ENCODE measurements at regions not wholly inside any gene's neighbourhood (a gene's known extent, or its start where the extent isn't known, plus 50 kb on each side); places are given as distances from the start of the nearest gene placed in this dataset.

DNA sequence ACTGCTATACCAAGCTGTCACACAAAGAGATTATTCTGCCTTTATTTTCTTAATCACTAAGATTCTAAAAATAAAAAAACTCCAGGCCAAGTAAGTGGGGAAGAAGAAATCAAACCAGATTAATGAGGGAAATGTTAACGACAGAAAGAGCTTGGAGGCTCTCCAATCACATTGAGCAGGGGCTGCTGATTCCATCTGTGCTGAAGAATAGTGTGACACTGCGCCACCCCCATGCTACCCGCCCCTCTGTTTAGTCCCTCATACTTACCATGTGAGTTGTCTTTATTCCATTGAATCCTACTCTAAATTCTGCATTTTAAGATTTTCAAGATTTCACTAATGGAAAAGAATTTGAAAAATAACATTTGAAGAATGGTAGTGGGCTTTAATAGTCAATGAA is 998.0 kb upstream of the CDH2 start:
- no peaks in the 10 kb centered on the region for H3K4me1 Mint-ChIP-seq
- no peak overlapping the region for H3K27ac Mint-ChIP-seq
- H3K4me3 Mint-ChIP-seq = no peak overlapping the region
- H3K27me3 Mint-ChIP-seq = no peaks in the 10 kb centered on the region
- no peaks in the 10 kb centered on the region for H3K36me3 Mint-ChIP-seq
- peaks cover 0 to 6% of the 10 kb centered on the region in 2 donors for H3K9me3 Mint-ChIP-seq
- DNase-seq = no peak
- no peak for ATAC-seq (replicated peaks)

DNA sequence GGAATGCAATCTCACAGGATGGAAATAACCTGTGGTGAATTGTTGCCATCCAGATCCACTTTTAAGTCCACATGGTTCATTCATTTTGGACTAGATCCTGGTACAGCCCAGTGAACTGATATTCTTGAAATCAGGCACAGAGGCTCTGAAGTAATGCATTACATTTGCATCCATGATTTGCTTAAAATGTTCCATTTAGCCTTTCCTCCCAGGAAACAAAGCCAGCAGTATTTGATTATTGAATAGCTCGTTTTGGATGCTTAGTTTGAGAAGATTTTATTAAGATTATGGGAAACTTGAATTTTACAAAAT is 995.8 kb upstream of the CDH2 start:
- Mint-ChIP-seq H3K9me3 (peaks cover 6 to 7% of the 10 kb centered on the region in 2 donors), H3K36me3 (no peaks in the 10 kb centered on the region), H3K4me3 (no peak overlapping the region), H3K27me3 (no peaks in the 10 kb centered on the region), H3K4me1 (no peaks in the 10 kb centered on the region), H3K27ac (no peak overlapping the region)
- DNase-seq (no peak), ATAC-seq (replicated peaks) (no peak)

DNA sequence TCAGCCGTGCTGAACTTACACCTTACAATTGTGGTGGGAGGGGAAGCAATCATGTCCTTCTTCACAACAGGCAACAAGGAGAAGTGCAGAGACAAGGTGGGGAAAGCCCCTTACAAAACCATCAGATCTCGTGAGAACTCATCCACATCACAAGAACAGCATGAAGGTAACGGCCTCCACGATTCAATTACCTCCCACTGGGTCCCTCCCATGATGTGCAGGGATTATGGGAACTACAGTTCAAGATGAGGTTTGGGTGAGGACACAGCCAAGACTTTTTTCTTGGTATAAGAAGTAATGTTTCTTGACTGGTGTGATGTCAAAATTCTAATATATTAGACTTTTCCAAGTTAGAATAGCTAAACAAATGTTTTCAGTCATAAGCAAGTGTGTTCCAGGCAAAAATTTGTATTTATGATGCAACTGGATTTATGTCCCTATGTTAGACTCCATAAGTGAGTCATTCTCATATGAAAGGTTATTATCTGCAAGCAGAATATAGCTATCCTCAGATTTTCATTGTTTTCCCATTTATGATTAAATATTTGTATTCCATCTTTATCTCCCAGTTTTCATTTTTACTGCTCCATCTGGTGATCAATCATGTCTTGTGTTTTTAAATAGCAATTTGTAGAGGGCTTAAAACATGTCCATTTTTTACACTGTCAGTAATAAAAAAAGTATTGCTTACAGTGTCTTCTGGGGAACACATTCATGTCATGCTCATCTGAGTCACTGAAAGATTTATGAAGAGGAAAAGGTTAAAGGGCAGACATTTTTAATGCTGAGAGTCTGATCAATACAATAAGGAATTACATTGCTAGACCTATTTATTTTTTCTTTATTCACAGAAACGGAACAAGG is 995.2 kb upstream of the CDH2 start:
- no peak for ATAC-seq (replicated peaks)
- Mint-ChIP-seq H3K4me1 (no peaks in the 10 kb centered on the region), H3K27ac (no peak overlapping the region), H3K4me3 (no peak overlapping the region), H3K27me3 (no peaks in the 10 kb centered on the region), H3K36me3 (no peaks in the 10 kb centered on the region), H3K9me3 (peaks cover 6 to 8% of the 10 kb centered on the region in 2 donors)
- DNase-seq = no peak

DNA sequence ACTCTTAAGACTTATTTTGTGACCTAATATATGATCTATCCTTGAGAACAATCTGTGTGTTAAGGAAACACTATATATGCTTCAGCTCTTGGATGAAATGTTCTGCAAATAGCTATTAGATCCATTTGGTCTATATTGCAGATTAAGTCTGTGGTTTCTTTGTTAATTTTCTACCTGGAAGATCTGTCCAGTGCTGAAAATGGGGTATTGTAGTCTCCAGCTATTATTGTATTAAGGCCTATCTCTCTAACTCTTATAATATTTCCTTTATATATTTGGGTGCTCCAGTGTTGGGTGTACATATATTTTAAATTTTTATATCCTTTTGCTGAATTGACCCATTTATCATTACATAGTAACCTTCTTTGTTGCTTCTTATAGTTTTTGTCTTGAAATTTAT is 992.7 kb upstream of the CDH2 start:
- H3K27ac Mint-ChIP-seq = no peak overlapping the region
- no peaks in the 10 kb centered on the region for H3K36me3 Mint-ChIP-seq
- DNase-seq (no peak), ATAC-seq (replicated peaks) (no peak)
- no peaks in the 10 kb centered on the region for H3K4me1 Mint-ChIP-seq
- H3K27me3 Mint-ChIP-seq = no peaks in the 10 kb centered on the region
- peaks cover 6 to 9% of the 10 kb centered on the region in 2 donors for H3K9me3 Mint-ChIP-seq
- no peak overlapping the region for H3K4me3 Mint-ChIP-seq

DNA sequence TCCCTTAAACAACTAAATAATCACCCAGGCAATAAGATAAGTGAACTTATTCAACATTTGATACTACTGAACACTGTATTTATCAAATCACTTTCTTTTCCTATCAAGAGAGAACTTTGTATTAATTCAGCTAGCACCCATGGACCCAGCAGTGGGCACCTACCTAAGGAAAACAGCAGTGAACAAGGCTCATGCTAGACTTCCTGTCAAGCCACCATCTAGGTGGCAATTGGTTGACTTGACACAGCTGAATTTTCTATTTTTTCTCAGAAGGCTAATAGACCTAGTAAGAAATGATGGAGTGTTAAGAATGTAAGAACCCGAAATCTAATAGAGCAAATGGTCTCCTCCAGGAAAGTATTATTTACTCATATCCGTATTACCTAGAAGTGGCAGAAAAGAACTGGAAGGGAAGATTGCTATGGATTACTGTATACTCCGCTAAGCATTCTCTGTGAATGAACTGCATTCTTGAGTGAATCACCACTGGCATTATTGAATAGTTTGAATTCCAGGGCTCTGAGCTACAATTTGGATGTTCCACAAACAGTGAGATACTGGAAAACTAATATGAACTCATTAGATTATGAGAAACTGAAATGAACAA is 988.2 kb upstream of the CDH2 start:
- no peak overlapping the region for H3K27ac Mint-ChIP-seq
- H3K36me3 Mint-ChIP-seq = no peaks in the 10 kb centered on the region
- H3K4me1 Mint-ChIP-seq = no peaks in the 10 kb centered on the region
- DNase-seq (no peak), ATAC-seq (replicated peaks) (no peak)
- H3K4me3 Mint-ChIP-seq = no peak overlapping the region
- peaks cover 6 to 8% of the 10 kb centered on the region in 2 donors for H3K9me3 Mint-ChIP-seq
- H3K27me3 Mint-ChIP-seq = no peaks in the 10 kb centered on the region

DNA sequence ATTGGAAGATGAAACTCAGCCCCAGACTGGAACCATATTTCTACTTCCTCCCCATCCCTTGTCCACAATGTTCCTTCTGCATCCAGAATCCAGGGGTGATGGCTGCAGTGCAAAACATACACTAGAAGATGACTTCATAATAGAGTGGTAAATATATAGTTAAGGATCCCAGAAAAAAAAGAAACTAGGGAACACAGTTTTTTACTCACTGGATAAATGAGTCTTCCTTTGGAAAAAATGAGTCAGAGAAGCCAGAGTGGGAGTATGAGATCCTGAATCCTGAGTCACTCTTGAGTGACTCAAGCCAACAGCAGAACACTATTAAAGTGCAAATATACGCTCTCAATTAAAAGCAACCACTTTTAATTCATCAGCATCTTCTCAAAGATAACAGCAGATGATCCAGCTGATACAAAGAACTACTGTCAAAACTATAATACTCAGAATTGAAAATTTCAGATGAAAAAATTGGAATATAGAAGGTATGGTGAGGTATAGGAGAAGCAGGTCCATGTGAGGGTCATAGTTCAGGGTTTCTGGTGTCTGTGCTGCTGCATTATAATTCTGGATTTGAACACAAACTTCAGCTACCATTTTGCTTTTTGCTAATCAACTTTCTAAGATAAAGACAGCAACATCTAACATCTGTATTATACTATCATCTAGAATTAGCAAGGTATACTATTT is 987.2 kb upstream of the CDH2 start:
- H3K36me3 Mint-ChIP-seq = no peaks in the 10 kb centered on the region
- peaks cover 6% of the 10 kb centered on the region in 2 donors for H3K9me3 Mint-ChIP-seq

DNA sequence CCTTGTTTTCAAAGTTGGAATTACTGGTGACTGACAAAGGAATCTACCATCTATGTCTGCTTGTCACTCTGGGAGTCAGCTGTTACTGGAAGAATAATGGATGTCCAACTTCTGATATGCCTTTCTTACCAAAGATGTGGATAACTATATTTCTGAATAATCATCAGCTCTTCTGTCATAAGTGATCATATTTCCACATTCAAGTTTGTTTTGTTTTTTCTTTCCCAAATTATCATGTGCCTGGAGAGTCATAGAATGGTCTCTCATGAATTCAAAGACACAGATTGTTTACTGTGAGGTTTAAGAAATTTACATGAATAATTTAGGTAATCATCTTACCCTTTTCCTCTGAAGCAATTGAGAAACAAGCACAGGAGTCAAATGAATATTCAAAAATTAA is 986.7 kb upstream of the CDH2 start:
- no peaks in the 10 kb centered on the region for H3K27me3 Mint-ChIP-seq
- ATAC-seq (replicated peaks) (no peak), DNase-seq (no peak)
- H3K4me1 Mint-ChIP-seq = no peaks in the 10 kb centered on the region
- H3K27ac Mint-ChIP-seq = no peak overlapping the region
- no peak overlapping the region for H3K4me3 Mint-ChIP-seq
- peaks cover 2 to 5% of the 10 kb centered on the region in 2 donors for H3K9me3 Mint-ChIP-seq
- H3K36me3 Mint-ChIP-seq = no peaks in the 10 kb centered on the region

More for the DNA sequence above, 987.2 kb upstream of the CDH2 start:
- Mint-ChIP-seq H3K27ac (no peak overlapping the region), H3K27me3 (no peaks in the 10 kb centered on the region), H3K4me3 (no peak overlapping the region), H3K4me1 (no peaks in the 10 kb centered on the region)
- no peak for ATAC-seq (replicated peaks)
- DNase-seq = no peak

DNA sequence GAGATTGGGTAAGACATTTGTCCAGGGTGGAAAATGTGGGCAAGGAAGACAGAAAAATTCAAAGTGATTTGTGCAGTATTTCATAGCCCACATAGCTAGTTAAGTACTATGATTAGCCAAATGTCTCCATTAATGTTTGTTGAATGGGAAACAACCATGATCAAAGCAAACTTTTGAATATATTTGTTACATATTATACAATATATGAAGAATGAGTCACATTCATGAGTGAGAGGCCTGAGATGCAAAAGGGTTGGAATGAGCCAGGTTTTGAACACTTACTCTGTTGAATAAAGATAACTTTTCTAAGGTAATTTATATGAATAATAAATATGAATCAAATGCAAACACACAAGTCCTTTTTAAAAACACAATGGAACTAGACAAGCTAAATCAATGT is 984.5 kb upstream of the CDH2 start:
- Mint-ChIP-seq H3K4me3 (no peak overlapping the region), H3K27me3 (no peaks in the 10 kb centered on the region), H3K36me3 (no peaks in the 10 kb centered on the region), H3K27ac (no peak overlapping the region), H3K9me3 (peaks cover 0 to 1% of the 10 kb centered on the region in 2 donors), H3K4me1 (no peaks in the 10 kb centered on the region)
- DNase-seq (no peak), ATAC-seq (replicated peaks) (no peak)

DNA sequence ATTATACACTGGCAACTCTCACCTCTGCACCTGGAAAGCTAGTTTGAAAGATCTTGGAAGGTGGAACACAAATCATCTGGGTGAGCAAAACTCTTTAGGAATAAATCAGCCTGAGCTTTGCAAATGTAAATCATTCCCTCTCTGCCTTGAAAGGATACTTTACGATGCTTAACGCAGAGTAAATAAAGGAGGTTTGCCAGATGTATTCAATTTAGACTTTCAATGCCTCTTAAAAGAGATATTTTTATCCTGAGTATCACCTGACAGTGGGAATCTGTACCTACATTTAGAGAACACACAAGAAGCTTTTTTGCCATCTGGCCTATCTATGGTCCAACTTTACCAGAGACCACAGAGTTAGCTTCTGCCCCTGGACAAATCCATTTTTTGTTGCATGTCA is 983.2 kb upstream of the CDH2 start:
- Mint-ChIP-seq H3K27me3 (no peaks in the 10 kb centered on the region), H3K9me3 (peaks cover 0 to 1% of the 10 kb centered on the region in 2 donors), H3K4me1 (no peaks in the 10 kb centered on the region), H3K27ac (no peak overlapping the region), H3K36me3 (no peaks in the 10 kb centered on the region), H3K4me3 (no peak overlapping the region)
- DNase-seq (no peak), ATAC-seq (replicated peaks) (no peak)

DNA sequence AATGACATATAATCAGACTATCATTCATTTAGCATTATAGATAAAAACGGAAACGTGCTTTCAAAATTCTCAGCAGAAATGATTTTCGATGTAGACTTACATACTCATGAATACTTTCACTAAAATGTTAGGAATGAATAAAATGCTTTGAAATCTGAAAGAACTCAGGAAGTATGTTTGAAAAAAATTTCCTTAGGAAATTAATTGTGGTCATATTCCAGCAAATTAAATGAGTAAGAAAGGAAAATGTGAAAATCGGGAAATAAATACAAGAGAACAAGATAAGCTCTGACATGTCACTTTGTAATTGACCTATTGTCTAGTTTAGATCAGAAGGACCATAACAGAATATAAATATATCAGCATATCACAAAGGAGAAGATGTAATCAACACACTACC is 981.0 kb upstream of the CDH2 start:
- H3K9me3 Mint-ChIP-seq = peaks cover 0 to 3% of the 10 kb centered on the region in 2 donors
- H3K27me3 Mint-ChIP-seq = no peaks in the 10 kb centered on the region
- H3K36me3 Mint-ChIP-seq = no peaks in the 10 kb centered on the region
- DNase-seq (no peak), ATAC-seq (replicated peaks) (no peak)
- H3K27ac Mint-ChIP-seq = no peak overlapping the region
- no peak overlapping the region for H3K4me3 Mint-ChIP-seq
- no peaks in the 10 kb centered on the region for H3K4me1 Mint-ChIP-seq

DNA sequence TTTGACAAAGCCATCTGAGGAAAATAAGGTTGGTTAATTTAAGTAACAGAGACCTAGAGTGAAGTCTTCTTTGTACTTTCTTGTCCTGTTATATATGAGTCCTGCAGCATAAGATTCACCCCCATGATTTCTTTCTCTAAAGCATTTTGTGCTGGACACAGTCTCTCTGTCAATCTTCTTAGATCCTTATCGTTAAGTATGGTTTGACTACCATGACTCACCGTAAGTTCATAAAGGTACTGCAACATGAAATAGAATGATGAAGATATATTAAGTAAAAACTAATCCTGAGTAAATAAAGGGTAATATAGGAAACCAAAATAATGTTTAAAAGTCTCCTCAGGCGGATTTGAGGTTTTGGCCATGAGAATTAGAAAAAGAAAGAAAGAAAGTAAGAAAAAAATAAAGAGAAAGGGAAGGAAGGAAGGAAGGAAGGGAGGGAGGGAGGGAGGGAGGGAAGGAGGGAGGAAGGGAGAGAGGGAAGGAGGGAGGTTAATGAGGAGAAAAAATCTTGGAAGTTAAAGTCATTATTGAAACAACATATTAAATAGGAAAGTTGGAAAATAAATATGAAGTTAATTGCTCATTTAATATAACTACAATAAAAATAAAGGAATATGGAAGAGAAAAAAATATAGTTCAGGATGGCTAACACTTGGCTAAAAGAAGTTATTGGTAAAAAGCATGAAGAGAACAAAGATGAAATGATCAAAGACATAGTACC is 980.3 kb upstream of the CDH2 start:
- H3K4me1 Mint-ChIP-seq = no peaks in the 10 kb centered on the region
- ATAC-seq (replicated peaks) = no peak
- DNase-seq = no peak
- no peaks in the 10 kb centered on the region for H3K36me3 Mint-ChIP-seq
- H3K27me3 Mint-ChIP-seq = no peaks in the 10 kb centered on the region
- no peak overlapping the region for H3K4me3 Mint-ChIP-seq
- peaks cover 0 to 5% of the 10 kb centered on the region in 2 donors for H3K9me3 Mint-ChIP-seq
- no peak overlapping the region for H3K27ac Mint-ChIP-seq

DNA sequence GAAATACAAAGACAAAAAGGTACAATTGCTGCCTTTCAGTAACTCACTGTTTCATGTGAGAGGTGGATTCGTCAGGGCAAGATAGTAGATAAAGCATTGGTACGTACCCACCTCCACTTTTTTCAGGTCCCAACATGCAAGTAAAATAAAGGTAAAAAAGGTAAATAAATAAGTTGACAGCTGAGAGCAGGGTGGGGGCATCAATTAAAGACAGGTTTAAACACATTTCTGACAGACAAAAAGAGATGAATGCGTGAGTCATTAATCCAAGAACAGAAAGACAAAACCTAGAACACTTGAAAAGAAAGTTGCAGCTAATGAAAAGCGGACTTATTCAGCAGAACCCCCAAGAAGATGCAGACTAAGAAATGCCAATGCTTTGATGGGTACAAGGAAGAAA is 979.6 kb upstream of the CDH2 start:
- ATAC-seq (replicated peaks) = no peak
- Mint-ChIP-seq H3K9me3 (peaks cover 0 to 5% of the 10 kb centered on the region in 2 donors), H3K27ac (no peak overlapping the region), H3K4me1 (no peaks in the 10 kb centered on the region), H3K27me3 (no peaks in the 10 kb centered on the region), H3K4me3 (no peak overlapping the region), H3K36me3 (no peaks in the 10 kb centered on the region)
- DNase-seq = no peak

DNA sequence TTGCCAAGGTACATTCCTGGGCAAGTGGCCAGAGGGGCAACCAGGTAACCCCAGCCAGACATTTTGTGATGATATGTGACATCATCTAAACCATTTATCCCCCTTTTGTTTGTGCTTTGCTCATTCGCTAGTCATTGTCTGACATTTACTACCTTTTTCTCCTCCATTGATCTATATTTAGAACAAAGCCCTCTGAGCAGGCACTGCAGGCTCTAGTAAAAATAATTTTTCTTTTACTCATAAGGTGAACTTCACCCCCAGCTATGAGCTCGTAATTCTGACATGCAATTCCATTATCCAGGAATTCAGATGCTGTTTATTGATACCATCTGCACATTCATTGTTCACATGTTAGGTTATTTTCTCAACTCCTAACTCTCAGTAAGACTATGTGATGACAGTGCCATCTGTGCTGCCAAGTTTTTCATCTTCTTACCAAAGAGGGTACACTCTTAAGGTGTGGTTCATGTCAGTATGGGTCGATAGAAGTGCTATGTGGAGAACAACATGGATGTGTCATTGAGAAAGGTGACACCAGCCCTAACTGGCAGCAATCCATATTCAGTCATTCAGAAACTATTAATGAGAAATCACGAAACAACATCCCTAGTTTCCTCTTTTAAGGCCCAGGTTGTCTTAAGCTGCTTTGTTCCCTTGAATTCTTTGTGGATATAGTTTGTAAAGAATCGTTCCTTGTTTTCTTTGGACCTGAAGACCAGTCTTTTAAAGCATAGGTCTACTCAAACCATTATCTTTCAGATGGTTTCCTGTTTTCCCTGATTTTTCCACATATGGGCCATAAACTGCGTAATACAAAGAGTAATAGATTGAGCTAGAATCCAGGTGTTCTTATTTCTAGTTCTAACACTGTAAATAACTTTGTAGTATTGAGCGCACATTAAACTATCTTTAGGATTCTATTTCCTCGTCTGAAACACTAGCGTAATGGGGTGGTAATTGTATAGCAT is 978.1 kb upstream of the CDH2 start:
- Mint-ChIP-seq H3K27me3 (no peaks in the 10 kb centered on the region), H3K4me3 (no peak overlapping the region), H3K36me3 (no peaks in the 10 kb centered on the region), H3K4me1 (no peaks in the 10 kb centered on the region), H3K27ac (no peak overlapping the region), H3K9me3 (peaks cover 0 to 3% of the 10 kb centered on the region in 2 donors)
- DNase-seq = no peak
- no peak for ATAC-seq (replicated peaks)
